Right ventricle myocardium inferior (tissue), 1 donor: ENCODE measurements at regions not wholly inside any gene's neighbourhood (a gene's known extent, or its start where the extent isn't known, plus 50 kb on each side); places are given as distances from the start of the nearest gene placed in this dataset.

Experiments used
- ATAC-seq: fragments of 200-7000 bp; cut with Tn5 transposase; one replicate; pipeline ENCODE4 v1.9.1; 2020; ENCODE audit warnings: mild to moderate bottlenecking, moderate library complexity
- DNase-seq: peaks from one replicate; pipeline ENCODE4 v3.0.0; 2021; ENCODE audit errors: missing footprints
- intact Hi-C: fragments of 100-400 bp; cut with DNase I; formaldehyde crosslinking; loops from one replicate; pipeline ENCODE4 v1.11.0; 2022
- donor health status: DM: no; HTN: yes; CAD: no; lungs with severe emphysema.

DNA sequence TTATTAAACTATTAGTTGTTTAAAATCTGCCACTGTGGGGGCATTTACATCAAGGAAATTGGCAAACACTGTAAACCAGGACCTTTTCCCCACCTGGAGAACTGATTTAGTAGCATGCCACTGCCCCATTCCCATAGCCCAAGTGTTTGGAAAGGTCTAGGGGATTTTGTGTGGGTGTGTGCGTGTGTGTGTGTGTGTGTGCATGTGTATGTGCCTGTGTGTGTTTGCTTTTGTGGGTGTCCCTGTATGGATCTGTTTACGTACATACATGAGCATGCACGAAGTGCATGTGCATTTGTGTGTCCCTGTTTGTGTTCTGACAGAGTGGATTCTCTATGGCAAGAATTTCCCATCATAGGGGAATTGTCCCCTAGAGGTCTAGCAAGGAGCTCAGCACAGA is 62.7 kb upstream of the LMO1 start:
- no peak for ATAC-seq
- DNase-seq, result no peak
- intact Hi-C loops, result loop anchor here (2.0 kb wide), 1 partner anchor 242 kb away; no protein-coding TSS in a partner anchor

DNA sequence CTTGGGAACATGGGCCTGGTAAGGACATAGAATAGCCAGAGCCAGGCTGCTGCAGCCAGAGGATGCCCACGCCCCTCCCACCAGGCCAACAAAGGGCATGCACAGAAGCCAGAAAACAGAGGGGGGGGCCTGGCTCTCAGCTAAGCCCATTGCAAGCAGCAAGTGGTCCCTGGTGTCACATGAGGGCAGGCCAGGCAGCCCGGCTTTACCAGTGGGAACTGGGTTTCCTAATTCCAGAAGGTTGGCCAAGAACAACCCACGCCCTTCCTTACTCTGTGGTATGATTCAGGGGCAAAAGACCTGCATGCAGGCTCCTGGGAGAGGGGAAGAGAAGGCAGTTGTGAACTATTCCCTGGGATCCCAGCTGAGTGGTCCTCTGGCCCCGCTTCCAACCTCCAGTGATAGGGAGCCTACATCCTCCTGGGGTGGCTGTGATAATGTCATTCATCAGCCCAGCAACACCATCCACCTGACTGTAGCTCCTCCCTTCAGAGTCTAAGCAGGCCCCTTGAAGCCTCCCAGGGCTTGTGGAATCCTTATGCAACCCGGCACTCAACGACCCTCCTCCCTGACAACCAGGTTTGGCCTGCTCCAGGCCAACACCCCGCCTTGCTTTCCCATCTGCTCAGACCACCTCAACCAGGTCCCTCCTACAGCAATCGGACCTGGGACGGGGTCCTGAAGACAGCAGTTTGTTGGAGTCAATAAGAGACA is 62.1 kb upstream of the LMO1 start:
- ATAC-seq, result no peak
- intact Hi-C loops, result loop anchor here (2.0 kb wide), 1 partner anchor 243 kb away; no protein-coding TSS in a partner anchor

GRCh38 chr11:8323161-8323935 is 59.7 kb upstream of the LMO1 start:
- intact Hi-C loops, result no loop called here
- DNase-seq, result no peak
- no peak for ATAC-seq

More for the DNA sequence above, 62.1 kb upstream of the LMO1 start:
- no peak for DNase-seq

DNA sequence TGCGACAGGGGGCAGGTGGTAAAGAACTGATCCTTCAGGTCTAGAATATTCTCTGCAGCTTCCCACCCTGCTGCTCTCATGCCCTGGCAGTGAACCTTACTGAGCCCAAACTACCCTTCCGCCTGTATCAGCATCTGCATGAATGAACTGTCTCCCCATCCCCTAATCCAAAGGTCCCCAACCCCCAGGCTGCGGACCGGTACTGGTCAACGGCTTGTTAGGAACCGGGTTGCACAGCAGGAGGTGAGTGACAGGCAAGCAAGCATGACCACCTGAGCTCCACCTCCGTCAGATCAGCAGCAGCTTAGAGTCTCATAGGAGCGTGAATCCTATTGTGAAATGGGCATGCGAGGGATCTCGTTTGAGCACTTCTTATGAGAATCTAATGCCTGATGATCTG is 58.2 kb upstream of the LMO1 start:
- ATAC-seq, result no peak
- no peak for DNase-seq
- intact Hi-C loops, result no loop called here

- no peak for DNase-seq
- no peak for ATAC-seq
- intact Hi-C loops, result no loop called here
Observed at GRCh38 chr11:8320076-8320475, 56.4 kb upstream of the LMO1 start.

GRCh38 chr11:8318536-8318935 is 54.9 kb upstream of the LMO1 start:
- intact Hi-C loops, result loop anchor here (10.0 kb wide), 1 partner anchor 94 kb away; no protein-coding TSS in a partner anchor
- ATAC-seq, result no peak
- no peak for DNase-seq

DNA sequence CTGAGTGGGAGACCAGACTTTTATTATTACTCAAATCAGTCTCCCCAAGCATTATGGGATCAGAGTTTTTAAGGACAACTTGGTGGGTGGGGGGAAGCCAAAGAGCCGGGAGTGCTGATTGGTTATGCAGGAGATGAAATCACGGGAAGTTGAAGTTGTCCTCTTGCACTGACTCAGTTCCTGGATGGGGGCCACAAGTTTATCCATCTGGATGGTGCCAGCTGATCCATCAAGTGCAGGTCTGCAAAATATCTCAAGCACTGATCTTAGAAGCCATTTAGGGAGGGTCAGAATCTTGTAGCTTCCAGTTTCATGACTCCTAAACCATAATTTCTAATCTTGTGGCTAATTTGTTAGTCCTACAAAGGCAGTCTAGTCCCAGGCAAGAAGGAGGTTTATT is 53.5 kb upstream of the LMO1 start:
- ATAC-seq (no peak), DNase-seq (no peak)
- intact Hi-C loops, result loop anchor here (10.0 kb wide), 1 partner anchor 92 kb away; no protein-coding TSS in a partner anchor

GRCh38 chr11:8315954-8316353 is 52.3 kb upstream of the LMO1 start:
- intact Hi-C loops, result loop anchor here (10.0 kb wide), 1 partner anchor 91 kb away; no protein-coding TSS in a partner anchor
- DNase-seq, result no peak
- no peak for ATAC-seq

- intact Hi-C loops, result loop anchor here (10.0 kb wide), 1 partner anchor 91 kb away; no protein-coding TSS in a partner anchor
- ATAC-seq (no peak), DNase-seq (no peak)
Observed at GRCh38 chr11:8315463-8315862, 51.8 kb upstream of the LMO1 start.

DNA sequence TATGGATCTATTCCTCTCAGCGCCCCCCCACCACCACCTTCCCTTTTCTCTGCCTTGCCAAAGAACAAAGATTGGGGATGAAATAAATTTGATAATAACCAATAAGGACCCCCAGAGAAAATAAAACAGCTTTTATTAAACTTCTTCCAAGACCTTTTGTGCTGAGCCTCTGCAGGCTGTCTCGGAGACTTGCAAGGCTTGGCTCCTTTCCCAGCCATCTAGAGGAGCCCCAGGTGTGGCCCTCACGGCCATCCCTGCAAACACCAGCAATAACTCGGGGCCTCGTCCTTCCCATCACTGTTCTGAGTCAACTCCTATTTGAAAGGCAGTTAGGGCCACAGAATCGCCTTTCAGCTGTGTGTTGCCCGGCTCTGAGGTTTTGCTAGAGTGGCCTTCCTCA is 51.2 kb upstream of the LMO1 start:
- ATAC-seq (no peak), DNase-seq (no peak)
- intact Hi-C loops, result loop anchor here (10.0 kb wide), 1 partner anchor 90 kb away; no protein-coding TSS in a partner anchor

DNA sequence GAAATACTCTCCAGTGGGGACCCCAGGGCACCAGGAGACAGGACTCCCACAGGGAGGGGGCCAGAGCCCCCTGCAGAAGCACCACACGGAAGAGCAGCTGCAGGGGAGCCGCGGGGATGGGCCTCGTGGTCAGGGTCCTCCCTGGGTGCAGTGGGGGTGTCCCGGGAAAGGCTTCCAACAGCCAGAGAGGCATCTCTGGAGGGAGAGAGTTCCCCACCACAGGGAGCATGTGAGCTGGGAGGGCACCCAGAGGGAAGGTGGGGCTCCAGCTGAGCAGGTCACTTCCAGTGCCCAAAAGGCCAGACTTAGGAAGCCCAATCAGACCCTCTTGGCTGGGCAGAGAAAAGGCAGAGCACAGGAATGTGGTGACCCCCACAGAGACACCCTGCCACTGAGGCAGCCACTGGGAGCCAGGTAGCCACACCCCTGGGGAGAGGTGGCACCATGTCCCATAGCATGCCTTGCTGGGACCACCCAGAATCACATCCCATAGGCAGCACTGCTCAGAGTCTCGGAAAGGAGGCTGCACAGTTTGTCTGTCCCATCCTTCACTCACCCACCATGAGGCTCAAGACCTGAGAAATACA is 49.9 kb upstream of the LMO1 start:
- intact Hi-C loops, result loop anchor here (10.0 kb wide), 1 partner anchor 89 kb away; no protein-coding TSS in a partner anchor
- DNase-seq (no peak), ATAC-seq (no peak)
